22Rv1 (cell line): ENCODE measurements at regions not wholly inside any gene's neighbourhood (a gene's known extent, or its start where the extent isn't known, plus 50 kb on each side); places are given as distances from the start of the nearest gene placed in this dataset.

ENCODE experiments used
- ZFX ChIP-seq: fragments of 450-650 bp; IDR thresholded peaks from 2 replicates; pipeline ENCODE4 v1.6.1; 2017; ENCODE audit warnings: antibody characterized with exemption, borderline replicate concordance
- TF ChIP-seq, protein P1 (sequence below): fragments of 450-650 bp; IDR thresholded peaks from 2 replicates; pipeline ENCODE4 v1.5.1; 2017; ENCODE audit warnings: mild to moderate bottlenecking

DNA sequence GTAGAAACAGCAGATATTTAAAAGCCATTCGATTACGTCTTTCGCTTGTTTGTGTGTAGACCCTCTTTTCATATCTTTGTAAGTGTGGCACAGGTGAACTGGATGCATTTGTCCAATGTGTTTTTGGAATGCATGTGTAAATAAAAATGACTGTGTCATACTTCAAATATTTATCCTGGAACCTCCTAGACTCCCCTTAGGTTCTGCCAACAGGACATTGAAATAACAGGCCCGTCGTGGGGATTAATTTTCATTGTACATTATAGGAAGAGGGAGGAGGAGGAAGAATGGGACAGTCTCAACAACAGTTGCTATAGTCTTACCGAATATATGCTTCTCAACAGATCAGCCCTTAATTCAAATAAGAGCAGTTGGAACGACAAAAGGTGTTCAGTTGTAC, 95.8 kb downstream of the PRKAB2 start:
- TF ChIP-seq, protein P1, sequence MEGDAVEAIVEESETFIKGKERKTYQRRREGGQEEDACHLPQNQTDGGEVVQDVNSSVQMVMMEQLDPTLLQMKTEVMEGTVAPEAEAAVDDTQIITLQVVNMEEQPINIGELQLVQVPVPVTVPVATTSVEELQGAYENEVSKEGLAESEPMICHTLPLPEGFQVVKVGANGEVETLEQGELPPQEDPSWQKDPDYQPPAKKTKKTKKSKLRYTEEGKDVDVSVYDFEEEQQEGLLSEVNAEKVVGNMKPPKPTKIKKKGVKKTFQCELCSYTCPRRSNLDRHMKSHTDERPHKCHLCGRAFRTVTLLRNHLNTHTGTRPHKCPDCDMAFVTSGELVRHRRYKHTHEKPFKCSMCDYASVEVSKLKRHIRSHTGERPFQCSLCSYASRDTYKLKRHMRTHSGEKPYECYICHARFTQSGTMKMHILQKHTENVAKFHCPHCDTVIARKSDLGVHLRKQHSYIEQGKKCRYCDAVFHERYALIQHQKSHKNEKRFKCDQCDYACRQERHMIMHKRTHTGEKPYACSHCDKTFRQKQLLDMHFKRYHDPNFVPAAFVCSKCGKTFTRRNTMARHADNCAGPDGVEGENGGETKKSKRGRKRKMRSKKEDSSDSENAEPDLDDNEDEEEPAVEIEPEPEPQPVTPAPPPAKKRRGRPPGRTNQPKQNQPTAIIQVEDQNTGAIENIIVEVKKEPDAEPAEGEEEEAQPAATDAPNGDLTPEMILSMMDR = no peak
- TF ChIP-seq ZFX = no peak
